ENCODE measurements at regions not wholly inside any gene's neighbourhood (a gene's known extent, or its start where the extent isn't known, plus 50 kb on each side); places are given as distances from the start of the nearest gene placed in this dataset.

GRCh38 chr5:124043456-124043855, 531.5 kb downstream of the CSNK1G3 start:
- Histone ChIP-seq H3K4me3 (no peak overlapping the region), H3K4me2 (ENCODE audit: insufficient read depth, low read length) (no peak overlapping the region), H3K9ac (ENCODE audit: insufficient read depth in 1 of 2, low read depth in 2 of 2, low read length in 2 of 2) (no peak overlapping the region), H3K79me2 (ENCODE audit: control insufficient read depth, insufficient read depth, low read length) (no peaks in the 10 kb centered on the region), H3K4me1 (replicated peaks in 1 of 2; ENCODE audit: control insufficient read depth in 2 of 2, insufficient read depth in 2 of 2, low read length in 2 of 2) (no peaks in the 10 kb centered on the region), H3K36me3 (ENCODE audit: control insufficient read depth, insufficient read depth, low read length) (no peaks in the 10 kb centered on the region), H3K9me3 (replicated peaks; ENCODE audit: control insufficient read depth, insufficient read depth, low read depth, low read length) (no peaks in the 10 kb centered on the region), H3K9me1 (ENCODE audit: control insufficient read depth, insufficient read depth, low read length) (no peaks in the 10 kb centered on the region), H3K27me3 (ENCODE audit: control insufficient read depth in 2 of 2, insufficient read depth in 2 of 2, low read length in 2 of 2) (no peaks in the 10 kb centered on the region), H4K20me1 (replicated peaks; ENCODE audit: control insufficient read depth, insufficient read depth, low read length) (no peaks in the 10 kb centered on the region), H2AFZ (ENCODE audit: low read depth, low read length) (no peak overlapping the region), H3K27ac (ENCODE audit: extremely low read depth, low read depth, low read length) (no peak overlapping the region)
- CTCF ChIA-PET (ENCODE audit: low intra/inter-chr PET ratio): no interaction called here
- BruUV-seq (replicated peaks): no TSS peak
- in situ Hi-C loops (cut with MboI) (no loop called here), intact Hi-C loops (cut with micrococcal nuclease) (no loop called here)
- no peak for ATAC-seq
- DNase-seq (ENCODE audit: extremely low read depth in 1 of 4, low spot score in 3 of 4): no peak
- WGBS (ENCODE audit: insufficient coverage, low coverage, missing lambda C conversion rate): 0% methylated on average over 1 of the region's 1 CpG
- POLR2A ChIA-PET: no interaction called here
- FAIRE-seq: no peak
- no peak for TF ChIP-seq CHD1 (IDR thresholded peaks at IDR 0.05; ENCODE audit: low read length)
- no peak for TF ChIP-seq PML (IDR thresholded peaks at IDR 0.05; ENCODE audit: low read length)
- TF ChIP-seq ZNF311 (CRISPR knock-in tag; IDR thresholded peaks at IDR 0.05): no peak
- no peak for TF ChIP-seq ZKSCAN3 (CRISPR knock-in tag; IDR thresholded peaks at IDR 0.05)
- TF ChIP-seq MEF2A (IDR thresholded peaks at IDR 0.05; ENCODE audit: control insufficient read depth, low read depth, low read length): no peak
- TF ChIP-seq MCM5 (IDR thresholded peaks at IDR 0.05; ENCODE audit: low read depth): no peak
- no peak for TF ChIP-seq HOMEZ (CRISPR knock-in tag; IDR thresholded peaks at IDR 0.05)
- TF ChIP-seq BACH1 (tag; IDR thresholded peaks at IDR 0.05): no peak
- no peak for TF ChIP-seq ZNF318 (IDR thresholded peaks at IDR 0.05; ENCODE audit: borderline replicate concordance in 1 of 2, low read depth in 1 of 2)

Measured in K562 (cell line).